Endodermal cell (in vitro differentiated cells): ENCODE measurements at regions not wholly inside any gene's neighbourhood (a gene's known extent, or its start where the extent isn't known, plus 50 kb on each side); places are given as distances from the start of the nearest gene placed in this dataset.

Source experiments
- DNase-seq: peaks from one replicate; pipeline ENCODE4 v3.0.0-alpha.2; 2017
- H3K27ac ChIP-seq: 2 replicates; pipeline ENCODE4 v1.5.1; 2013; ENCODE audit warnings: mild to moderate bottlenecking, low read depth, low read length, moderate library complexity
- H3K27me3 ChIP-seq: 2 replicates; pipeline ENCODE4 v1.6.1; 2013; ENCODE audit warnings: mild to moderate bottlenecking, low read length, moderate library complexity; ENCODE audit not compliant: insufficient read depth, control insufficient read depth, poor library complexity, severe bottlenecking
- H3K36me3 ChIP-seq: 2 replicates; pipeline ENCODE4 v1.7.0; 2013; ENCODE audit warnings: mild to moderate bottlenecking, low read length, moderate library complexity; ENCODE audit not compliant: control insufficient read depth, insufficient read depth
- H3K4me1 ChIP-seq: one replicate; pipeline ENCODE4 v1.7.0; 2013; ENCODE audit warnings: low read length; ENCODE audit not compliant: control insufficient read depth, insufficient read depth
- H3K4me3 ChIP-seq: 2 replicates; pipeline ENCODE4 v1.5.1; 2013; ENCODE audit warnings: mild to moderate bottlenecking, low read length, moderate library complexity
- H3K9ac ChIP-seq: 2 replicates; pipeline ENCODE4 v1.6.1; 2013; ENCODE audit warnings: mild to moderate bottlenecking, low read length, moderate library complexity; ENCODE audit not compliant: poor library complexity, severe bottlenecking; ENCODE audit errors: extremely low read depth
- H3K9me3 ChIP-seq: 2 replicates; pipeline ENCODE4 v1.6.1; 2013; ENCODE audit warnings: mild to moderate bottlenecking, low read length, moderate library complexity; ENCODE audit not compliant: control insufficient read depth
- H3K27ac Mint-ChIP-seq: 2 replicates; pipeline ENCODE4 v1.8.0; 2020; ENCODE audit warnings: mixed read lengths
- H3K27me3 Mint-ChIP-seq: 2 replicates; pipeline ENCODE4 v1.8.0; 2021; ENCODE audit warnings: mild to moderate bottlenecking, mixed read lengths; ENCODE audit not compliant: insufficient read depth
- H3K36me3 Mint-ChIP-seq: 2 replicates; pipeline ENCODE4 v1.8.0; 2020; ENCODE audit warnings: low read depth, mixed read lengths
- H3K4me1 Mint-ChIP-seq: 2 replicates; pipeline ENCODE4 v1.8.0; 2020; ENCODE audit warnings: mixed read lengths
- H3K4me3 Mint-ChIP-seq: 2 replicates; pipeline ENCODE4 v1.8.0; 2020; ENCODE audit warnings: mild to moderate bottlenecking, moderate library complexity, mixed read lengths
- H3K9me3 Mint-ChIP-seq: 2 replicates; pipeline ENCODE4 v1.8.0; 2020; ENCODE audit warnings: mild to moderate bottlenecking, mixed read lengths
- WGBS, 2 experiments: methylation state at CpG; one replicate each; pipeline versions ENCODE4 v1.1.5 to v1.1.7; 2013; ENCODE audit warnings: missing lambda C conversion rate in 2 of 2, mixed read lengths in 1 of 2; ENCODE audit not compliant: insufficient coverage in 1 of 2, insufficient read length in 1 of 2; 5-methylcytosine and 5-hydroxymethylcytosine counted together
- TF ChIP-seq, protein P1 (sequence below): fragments of 200-600 bp; sonication (generic); conservative IDR thresholded peaks from 2 replicates; pipeline ENCODE4 v1.5.0; 2021; ENCODE audit warnings: antibody characterized with exemption, mild to moderate bottlenecking

DNA sequence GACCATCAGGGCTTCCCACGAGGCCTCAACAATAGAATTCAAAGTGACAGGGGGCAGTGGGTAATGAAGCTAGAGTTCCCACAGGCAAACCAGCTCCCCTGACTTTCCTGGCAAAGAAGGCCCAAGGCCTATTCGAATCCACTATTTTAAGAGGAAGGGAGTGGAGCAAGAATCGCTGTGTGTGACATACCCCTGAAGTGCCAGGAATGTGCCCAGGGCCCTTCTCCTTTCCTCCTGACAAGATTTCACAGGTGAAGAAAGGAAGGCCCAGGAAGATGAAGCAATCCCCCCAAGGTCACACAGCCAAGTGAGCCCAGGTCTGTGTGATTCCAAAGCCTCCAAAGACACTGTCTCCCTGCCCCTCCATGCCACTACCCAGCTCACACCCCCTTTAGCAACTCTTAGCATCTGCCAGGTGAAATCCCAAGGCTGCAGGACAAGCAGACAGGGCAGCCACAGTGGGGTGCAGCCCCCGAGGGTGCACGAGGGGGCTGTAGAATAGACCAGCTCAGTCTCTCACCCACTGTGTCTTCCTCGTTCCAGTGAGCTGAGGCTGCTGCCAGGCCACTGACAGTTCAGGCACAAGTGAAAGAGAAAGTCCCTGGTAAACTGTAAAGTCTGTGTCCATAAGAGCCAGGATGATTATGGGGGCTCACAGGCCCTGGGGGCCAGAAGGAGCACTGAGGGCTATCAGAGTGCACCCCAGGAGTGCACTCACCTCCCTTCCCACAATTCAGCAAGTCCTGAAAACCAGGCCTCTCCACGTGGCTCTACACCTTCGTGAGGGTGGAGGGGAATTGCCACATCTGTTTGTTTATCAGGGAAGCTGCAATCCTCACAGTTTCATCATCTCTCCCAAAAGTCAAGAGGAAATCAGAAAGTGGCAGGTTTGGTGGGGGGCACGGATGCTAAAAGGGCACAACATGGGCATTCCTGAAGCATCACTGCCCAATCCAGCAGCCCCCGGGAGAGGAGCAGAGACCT, 70.8 kb upstream of the ZMIZ1 start:
- no peak overlapping the region for H3K27ac ChIP-seq
- H3K4me1 ChIP-seq, result no peaks in the 10 kb centered on the region
- Mint-ChIP-seq H3K9me3 (no peaks in the 10 kb centered on the region), H3K36me3 (no peaks in the 10 kb centered on the region), H3K4me1 (peaks cover 6% of the 10 kb centered on the region), H3K27me3 (no peaks in the 10 kb centered on the region), H3K27ac (no peak overlapping the region), H3K4me3 (no peak overlapping the region)
- no peaks in the 10 kb centered on the region for H3K9me3 ChIP-seq
- TF ChIP-seq, protein P1, sequence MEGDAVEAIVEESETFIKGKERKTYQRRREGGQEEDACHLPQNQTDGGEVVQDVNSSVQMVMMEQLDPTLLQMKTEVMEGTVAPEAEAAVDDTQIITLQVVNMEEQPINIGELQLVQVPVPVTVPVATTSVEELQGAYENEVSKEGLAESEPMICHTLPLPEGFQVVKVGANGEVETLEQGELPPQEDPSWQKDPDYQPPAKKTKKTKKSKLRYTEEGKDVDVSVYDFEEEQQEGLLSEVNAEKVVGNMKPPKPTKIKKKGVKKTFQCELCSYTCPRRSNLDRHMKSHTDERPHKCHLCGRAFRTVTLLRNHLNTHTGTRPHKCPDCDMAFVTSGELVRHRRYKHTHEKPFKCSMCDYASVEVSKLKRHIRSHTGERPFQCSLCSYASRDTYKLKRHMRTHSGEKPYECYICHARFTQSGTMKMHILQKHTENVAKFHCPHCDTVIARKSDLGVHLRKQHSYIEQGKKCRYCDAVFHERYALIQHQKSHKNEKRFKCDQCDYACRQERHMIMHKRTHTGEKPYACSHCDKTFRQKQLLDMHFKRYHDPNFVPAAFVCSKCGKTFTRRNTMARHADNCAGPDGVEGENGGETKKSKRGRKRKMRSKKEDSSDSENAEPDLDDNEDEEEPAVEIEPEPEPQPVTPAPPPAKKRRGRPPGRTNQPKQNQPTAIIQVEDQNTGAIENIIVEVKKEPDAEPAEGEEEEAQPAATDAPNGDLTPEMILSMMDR, result no peak
- no peaks in the 10 kb centered on the region for H3K36me3 ChIP-seq
- no peak overlapping the region for H3K9ac ChIP-seq
- H3K4me3 ChIP-seq, result no peak overlapping the region
- H3K27me3 ChIP-seq, result no peaks in the 10 kb centered on the region
- DNase-seq, result no peak
- WGBS, 2 experiments, result 85 to 89% methylated on average over 6 to 10 of the region's 10 CpGs

DNA sequence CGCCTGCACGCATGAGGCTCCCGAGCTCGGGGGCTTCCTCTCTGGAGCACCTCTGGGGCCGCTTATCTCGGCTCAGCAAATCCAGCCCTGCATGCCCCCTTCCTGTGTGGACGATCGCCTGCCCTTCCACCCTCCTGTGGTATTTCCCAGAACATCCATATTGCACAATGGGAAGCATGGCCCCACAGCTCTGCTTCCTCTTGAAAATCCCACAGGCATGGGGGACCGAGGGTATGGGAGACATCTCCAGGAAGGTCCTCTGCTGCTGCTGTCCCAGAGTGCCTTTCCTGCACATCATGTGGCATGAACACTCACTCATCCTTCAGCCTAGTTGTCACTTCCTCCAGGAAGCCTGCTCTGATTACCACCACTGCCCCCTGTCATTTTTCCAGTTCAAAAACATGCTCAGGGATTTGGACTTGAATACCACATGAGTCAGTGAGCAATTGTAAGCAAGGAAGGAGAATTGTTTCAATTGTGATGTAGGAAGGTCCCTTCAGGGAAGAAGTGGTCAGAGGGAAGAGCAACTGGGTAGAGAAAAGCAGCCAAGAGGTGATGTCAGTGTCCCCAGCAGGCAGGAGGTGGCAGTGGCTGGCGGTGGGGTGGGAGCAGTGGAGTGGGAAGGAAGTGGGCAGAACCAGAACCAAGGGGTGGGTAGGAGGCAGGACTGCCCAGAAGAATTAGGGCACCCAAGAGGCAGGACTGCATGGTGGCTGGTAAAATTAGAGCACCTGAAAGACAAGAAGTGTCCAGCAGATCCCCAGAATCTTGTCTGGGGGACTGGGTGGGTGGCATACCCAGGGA, 67.5 kb upstream of the ZMIZ1 start:
- peaks cover 6% of the 10 kb centered on the region for H3K4me1 Mint-ChIP-seq
- H3K27ac Mint-ChIP-seq, result no peak overlapping the region
- no peaks in the 10 kb centered on the region for H3K27me3 ChIP-seq
- H3K9ac ChIP-seq, result no peak overlapping the region
- H3K9me3 ChIP-seq, result no peaks in the 10 kb centered on the region
- H3K4me1 ChIP-seq, result no peaks in the 10 kb centered on the region
- DNase-seq, result no peak
- no peaks in the 10 kb centered on the region for H3K9me3 Mint-ChIP-seq
- 92 to 100% methylated on average over 6 to 10 of the region's 10 CpGs for WGBS, 2 experiments
- no peaks in the 10 kb centered on the region for H3K36me3 Mint-ChIP-seq
- H3K36me3 ChIP-seq, result no peaks in the 10 kb centered on the region
- H3K4me3 Mint-ChIP-seq, result no peak overlapping the region
- no peak overlapping the region for H3K27ac ChIP-seq
- H3K4me3 ChIP-seq, result no peak overlapping the region
- TF ChIP-seq, protein P1, result no peak
- H3K27me3 Mint-ChIP-seq, result peaks cover 2% of the 10 kb centered on the region

DNA sequence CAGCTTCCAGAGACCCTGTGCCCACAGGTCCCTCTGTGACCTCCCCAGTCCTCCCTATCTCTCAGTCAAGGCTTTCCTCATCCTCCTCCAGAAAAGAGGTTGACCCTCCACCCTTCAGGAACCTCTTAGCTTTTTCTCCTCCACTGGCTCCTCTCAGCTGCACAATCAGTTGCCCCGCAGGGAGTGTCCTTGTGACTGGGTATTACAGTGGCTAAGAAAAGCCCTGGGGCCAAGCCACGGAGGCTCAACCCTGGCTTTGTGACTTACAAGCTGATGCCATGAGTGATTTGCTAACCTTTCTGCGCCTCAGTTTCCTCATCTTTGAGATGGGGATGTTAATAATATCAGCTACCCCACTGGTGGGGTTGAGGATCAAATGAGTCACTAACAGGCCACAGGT, 66.4 kb upstream of the ZMIZ1 start:
- no peak overlapping the region for H3K27ac Mint-ChIP-seq
- no peak overlapping the region for H3K4me3 Mint-ChIP-seq
- Histone ChIP-seq H3K27me3 (no peaks in the 10 kb centered on the region), H3K4me1 (no peaks in the 10 kb centered on the region), H3K9ac (no peak overlapping the region), H3K36me3 (no peaks in the 10 kb centered on the region), H3K9me3 (no peaks in the 10 kb centered on the region), H3K4me3 (no peak overlapping the region), H3K27ac (no peak overlapping the region)
- TF ChIP-seq, protein P1, result no peak
- H3K27me3 Mint-ChIP-seq, result peaks cover 2% of the 10 kb centered on the region
- H3K4me1 Mint-ChIP-seq, result peaks cover 6% of the 10 kb centered on the region
- 82 to 83% methylated on average over 3 of the region's 3 CpGs for WGBS, 2 experiments
- no peaks in the 10 kb centered on the region for H3K9me3 Mint-ChIP-seq
- DNase-seq, result no peak
- H3K36me3 Mint-ChIP-seq, result no peaks in the 10 kb centered on the region
